Mammary epithelial cell (primary cell): ENCODE measurements at regions not wholly inside any gene's neighbourhood (a gene's known extent, or its start where the extent isn't known, plus 50 kb on each side); places are given as distances from the start of the nearest gene placed in this dataset.

ENCODE experiments used
- EZH2 ChIP-seq: IDR thresholded peaks from 2 replicates; pipeline ENCODE4 v1.6.1; 2012; ENCODE audit warnings: low read length, inconsistent platforms, borderline replicate concordance
- TF ChIP-seq, protein P1 (sequence below), 2 donors: IDR thresholded peaks in 1 of 2; conservative IDR thresholded peaks in 1 of 2; 2 replicates each; pipeline ENCODE4 v1.5.1; 2011 to 2012; ENCODE audit warnings: inconsistent platforms in 2 of 2, low read length in 2 of 2, mild to moderate bottlenecking in 2 of 2, control low read depth in 1 of 2, low read depth in 1 of 2; ENCODE audit not compliant: insufficient read depth in 1 of 2; ENCODE audit errors: extremely low read depth in 1 of 2

DNA sequence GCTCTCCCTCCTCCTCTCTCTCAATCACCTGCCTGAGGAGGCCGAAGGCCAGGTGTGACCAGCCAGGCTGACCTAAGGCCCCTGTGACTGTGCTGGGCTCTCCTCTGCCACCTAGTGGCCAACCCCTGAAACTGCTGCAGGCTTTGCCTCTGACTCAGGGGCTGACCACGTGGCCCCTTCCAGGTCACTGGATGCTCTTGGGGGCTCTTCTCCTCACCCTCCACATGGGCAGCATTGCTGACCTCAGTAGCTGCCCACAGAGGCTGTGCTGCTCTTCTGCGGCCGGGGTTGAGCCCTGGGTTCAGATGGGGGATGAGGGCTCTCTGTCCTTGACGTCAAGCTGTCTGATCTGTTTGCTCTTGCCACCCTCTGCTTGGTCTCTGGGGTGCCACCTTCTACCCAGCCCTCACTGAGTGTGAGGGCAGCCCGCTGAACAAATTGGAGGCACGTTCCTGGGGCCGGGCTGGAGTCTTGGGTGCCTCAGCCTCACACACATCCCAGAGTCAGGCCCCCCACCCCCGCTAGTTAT lies 122.7 kb downstream of the TWIST2 start:
- TF ChIP-seq, protein P1, sequence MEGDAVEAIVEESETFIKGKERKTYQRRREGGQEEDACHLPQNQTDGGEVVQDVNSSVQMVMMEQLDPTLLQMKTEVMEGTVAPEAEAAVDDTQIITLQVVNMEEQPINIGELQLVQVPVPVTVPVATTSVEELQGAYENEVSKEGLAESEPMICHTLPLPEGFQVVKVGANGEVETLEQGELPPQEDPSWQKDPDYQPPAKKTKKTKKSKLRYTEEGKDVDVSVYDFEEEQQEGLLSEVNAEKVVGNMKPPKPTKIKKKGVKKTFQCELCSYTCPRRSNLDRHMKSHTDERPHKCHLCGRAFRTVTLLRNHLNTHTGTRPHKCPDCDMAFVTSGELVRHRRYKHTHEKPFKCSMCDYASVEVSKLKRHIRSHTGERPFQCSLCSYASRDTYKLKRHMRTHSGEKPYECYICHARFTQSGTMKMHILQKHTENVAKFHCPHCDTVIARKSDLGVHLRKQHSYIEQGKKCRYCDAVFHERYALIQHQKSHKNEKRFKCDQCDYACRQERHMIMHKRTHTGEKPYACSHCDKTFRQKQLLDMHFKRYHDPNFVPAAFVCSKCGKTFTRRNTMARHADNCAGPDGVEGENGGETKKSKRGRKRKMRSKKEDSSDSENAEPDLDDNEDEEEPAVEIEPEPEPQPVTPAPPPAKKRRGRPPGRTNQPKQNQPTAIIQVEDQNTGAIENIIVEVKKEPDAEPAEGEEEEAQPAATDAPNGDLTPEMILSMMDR (conservative IDR thresholded peaks at IDR 0.05 in 1 of 2, IDR thresholded peaks at IDR 0.05 in 1 of 2; ENCODE audit: extremely low read depth in 1 of 2, insufficient read depth in 1 of 2, low read depth in 1 of 2, low read length in 2 of 2) = peak; percentile 100
- no peak for TF ChIP-seq EZH2
